HG02852 (cell line): ENCODE measurements at regions not wholly inside any gene's neighbourhood (a gene's known extent, or its start where the extent isn't known, plus 50 kb on each side); places are given as distances from the start of the nearest gene placed in this dataset.

Experiments
- ATAC-seq: cut with Tn5 transposase; IDR thresholded peaks from one replicate; pipeline ENCODE4 v1.9.1; 2021; ENCODE audit warnings: mild to moderate bottlenecking, moderate library complexity; ENCODE audit not compliant: unreplicated experiment

- ATAC-seq: no peak
These were observed 328.9 kb downstream of the NUF2 start for GRCh38 chr1:163650624-163651023.

GRCh38 chr1:163652441-163652840 is 330.7 kb downstream of the NUF2 start:
- no peak for ATAC-seq

DNA sequence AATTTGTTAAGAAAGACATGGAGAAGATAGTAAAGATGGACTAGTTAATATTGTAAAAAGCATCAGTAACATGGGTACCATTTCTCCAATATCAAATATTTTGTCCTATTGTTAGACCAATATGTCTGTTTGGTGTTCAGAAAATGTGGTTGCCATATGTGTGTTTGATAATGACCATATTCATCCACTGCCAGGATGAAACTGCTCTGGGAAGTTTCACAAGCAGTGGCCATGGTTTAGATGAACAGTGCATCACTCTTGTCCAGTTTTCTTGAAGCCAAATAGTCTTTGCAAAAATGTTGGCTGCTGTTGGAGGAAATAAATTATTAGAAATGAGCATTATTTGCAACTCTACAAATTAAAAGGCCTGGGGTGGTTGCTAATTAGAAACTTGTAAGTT is 333.8 kb downstream of the NUF2 start:
- ATAC-seq: no peak

- ATAC-seq: no peak
These were observed 334.5 kb downstream of the NUF2 start for GRCh38 chr1:163656095-163656759.

DNA sequence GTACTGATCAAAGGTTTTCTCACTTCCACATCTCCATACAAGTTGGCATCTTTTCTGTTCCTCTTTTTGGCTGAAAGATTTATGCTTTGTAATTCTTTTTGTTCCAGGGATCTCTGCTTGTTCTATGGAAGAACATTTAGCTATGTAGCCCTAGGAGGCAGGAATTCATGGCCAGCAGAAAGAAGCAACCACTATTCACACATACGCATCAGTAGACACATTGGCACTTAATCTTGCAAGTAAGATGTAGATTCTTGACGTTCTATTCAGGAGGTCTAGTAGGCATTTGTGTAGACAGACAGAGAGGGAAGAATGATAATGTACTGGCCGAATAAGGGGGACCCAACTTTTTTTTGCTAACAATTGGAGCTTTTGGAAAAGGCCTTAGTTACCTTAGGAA is 336.0 kb downstream of the NUF2 start:
- ATAC-seq: no peak

- ATAC-seq: no peak
These were observed 339.6 kb downstream of the NUF2 start for GRCh38 chr1:163661391-163661790.

GRCh38 chr1:163664671-163665335 is 343.0 kb downstream of the NUF2 start:
- ATAC-seq: no peak

DNA sequence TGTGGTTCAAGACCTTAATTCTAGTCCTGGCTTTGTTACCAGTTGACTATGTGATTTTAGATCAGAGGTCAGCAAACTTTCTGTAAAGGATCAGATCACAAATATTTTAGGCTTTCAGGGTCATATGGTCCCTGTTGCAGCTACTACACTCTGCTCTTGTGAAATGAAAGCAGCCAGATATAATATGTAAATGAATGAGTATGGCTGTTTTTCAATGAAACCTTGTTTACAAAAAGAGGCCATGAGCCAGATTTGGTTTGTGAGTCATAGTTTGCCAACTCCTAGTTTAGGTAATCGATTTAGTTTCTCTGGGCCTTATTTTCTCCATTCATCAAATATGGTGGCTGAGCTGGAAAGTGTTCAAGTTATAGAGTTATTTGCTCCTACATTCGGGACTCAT is 346.7 kb downstream of the NUF2 start:
- ATAC-seq: no peak

GRCh38 chr1:163670989-163671757 is 349.4 kb downstream of the NUF2 start:
- no peak for ATAC-seq

GRCh38 chr1:163672976-163673758 is 351.4 kb downstream of the NUF2 start:
- no peak for ATAC-seq

DNA sequence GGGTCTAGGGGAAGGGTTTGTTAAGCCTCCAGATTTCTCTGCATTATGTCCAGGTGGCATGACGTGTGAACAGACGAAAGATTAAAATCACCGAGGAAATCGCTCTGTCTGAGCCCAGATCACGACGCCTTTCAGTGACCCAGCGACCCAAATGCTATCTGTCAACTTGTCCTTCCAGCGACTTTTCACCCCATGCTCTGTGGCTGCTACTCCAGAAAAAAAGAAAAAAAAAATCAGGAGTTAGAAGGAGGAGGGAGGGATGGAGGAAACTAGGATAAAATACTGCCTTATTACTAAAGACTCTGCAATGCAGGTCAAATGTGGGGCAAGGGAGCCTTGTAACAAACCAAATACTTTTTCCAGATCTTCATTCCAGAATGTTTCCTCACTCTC is 352.0 kb downstream of the NUF2 start:
- no peak for ATAC-seq

GRCh38 chr1:163674236-163674635 is 352.5 kb downstream of the NUF2 start:
- no peak for ATAC-seq

DNA sequence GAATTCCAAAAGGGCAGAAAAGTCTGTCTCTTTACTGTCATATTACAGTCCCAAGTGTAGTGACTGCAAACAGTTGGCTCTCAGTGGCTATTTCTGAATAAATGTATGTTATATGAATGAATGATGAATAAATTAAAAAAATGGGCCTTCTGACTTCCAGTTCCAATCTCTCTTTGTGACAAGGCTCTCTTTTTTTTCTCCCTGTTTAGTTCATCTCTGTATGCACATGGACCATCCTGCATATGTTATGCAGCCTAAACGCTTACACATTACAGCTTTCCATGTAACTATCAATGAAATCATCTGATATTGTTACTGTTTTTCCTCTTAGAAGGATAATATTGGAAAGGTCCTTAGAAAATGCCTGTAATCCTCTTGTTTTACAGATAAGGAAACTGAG is 363.0 kb downstream of the NUF2 start:
- ATAC-seq: no peak

DNA sequence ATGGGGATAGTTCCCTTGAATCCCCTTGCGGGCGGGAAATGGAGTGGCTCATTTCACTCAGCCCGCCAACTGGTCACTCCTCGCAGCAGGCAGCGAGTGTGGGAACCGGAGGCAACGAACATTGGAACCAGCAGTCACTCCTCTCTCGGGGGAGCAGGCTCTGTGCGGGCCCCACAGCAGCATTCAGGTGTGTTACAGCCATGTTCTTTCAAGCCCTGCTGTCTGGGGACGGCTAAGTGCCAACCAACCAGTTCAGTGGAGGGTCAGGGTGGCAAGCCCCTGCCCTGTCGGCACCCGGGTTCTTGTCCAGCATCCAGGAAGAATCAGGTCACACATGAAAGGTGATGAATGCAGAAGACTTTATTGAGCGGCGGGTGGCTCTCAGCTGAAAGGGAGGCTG is 370.5 kb downstream of the NUF2 start:
- no peak for ATAC-seq

DNA sequence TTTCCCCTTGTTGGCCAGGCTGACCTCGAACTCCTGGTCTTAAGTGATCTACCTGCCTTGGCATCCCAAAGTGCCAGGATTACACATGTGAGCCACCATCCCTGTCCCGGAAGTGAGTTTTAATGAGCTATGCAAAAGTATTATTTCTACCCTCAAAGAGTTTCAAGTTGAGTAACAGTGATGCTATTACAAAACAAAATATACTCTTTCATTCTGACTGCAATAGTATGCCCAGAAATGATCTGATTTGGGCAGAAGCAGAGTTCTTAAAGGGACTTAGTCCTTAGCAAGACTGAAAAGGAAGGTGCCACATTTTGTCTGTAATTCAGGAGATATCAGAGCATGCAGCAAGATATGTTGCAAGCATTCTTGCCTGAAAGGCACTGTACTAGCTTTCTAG is 375.4 kb downstream of the NUF2 start:
- ATAC-seq: peak; percentile 77

- no peak for ATAC-seq
These were observed 380.1 kb downstream of the NUF2 start for GRCh38 chr1:163701783-163702374.

DNA sequence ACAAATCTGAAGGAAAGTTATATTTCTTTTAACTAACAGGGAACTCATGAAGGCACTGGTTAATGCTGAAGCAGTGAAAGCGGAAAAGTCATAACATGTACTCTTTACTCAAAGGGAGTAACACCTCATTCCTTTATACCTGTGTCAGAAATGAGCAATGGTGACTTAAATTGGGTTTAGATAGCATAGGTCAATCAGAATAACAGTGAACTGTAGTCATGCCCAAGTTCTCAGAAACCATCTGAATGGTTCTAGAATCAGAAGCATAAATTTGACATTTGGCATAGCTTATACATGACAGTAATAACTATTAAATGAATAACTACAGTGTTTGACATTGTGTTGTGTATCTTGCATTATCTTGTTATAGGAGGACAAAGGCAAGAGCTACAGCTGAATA is 382.0 kb downstream of the NUF2 start:
- no peak for ATAC-seq

DNA sequence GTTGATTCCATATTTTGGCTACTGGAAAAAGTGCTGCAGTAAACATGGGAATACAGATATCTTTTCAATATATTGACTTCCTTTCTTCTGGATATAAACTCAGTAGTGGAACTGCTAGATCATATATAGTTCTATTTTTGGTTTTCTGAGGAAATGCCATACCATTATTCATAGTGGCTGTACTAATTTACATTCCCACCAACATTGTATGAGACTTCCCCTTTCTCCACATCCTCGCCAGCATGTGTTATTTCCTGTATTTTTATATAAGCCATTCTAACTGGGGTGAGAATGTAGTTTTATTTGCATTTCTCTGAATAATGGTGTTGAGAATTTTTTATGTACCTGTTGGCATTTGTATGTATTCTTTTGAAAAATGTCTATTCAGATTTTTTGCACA is 385.2 kb downstream of the NUF2 start:
- ATAC-seq: no peak

DNA sequence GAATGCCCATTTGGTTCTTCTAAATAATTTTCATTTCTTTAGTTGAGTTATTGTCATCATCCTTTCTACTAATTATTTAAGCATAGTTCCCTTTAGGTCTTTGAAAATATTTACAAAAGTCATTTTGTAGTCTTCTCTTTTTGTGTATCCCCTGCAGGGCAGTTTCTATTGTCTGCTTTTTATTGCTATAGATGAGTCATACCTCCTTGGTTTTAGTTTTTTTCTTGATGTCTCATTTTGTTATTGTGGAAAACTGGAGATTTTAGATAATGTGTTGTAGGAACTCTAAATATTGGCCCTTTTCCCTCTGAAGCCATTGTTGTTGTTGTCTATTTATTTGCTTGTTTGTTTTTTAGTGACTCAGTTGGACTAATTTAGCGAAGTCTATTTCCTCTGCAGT is 387.9 kb downstream of the NUF2 start:
- ATAC-seq: no peak

DNA sequence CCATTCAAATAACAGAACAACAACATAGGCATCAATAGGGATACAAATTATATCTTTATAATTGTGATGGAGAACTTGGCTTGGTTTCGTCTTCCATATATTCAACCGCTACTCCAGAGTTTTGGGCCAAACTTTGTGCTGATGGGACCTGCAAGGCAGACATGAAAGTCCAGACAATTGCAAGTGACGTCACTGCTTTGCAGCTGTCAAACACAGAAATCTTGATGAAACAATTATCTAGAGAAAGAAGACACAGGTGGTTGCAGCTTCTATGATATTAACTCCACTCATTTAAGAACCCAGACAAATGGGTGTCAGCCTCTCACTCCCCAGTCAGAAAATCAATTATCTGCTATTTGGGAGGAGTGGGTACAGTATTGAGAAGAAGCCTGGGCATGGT is 390.6 kb downstream of the NUF2 start:
- ATAC-seq: no peak

DNA sequence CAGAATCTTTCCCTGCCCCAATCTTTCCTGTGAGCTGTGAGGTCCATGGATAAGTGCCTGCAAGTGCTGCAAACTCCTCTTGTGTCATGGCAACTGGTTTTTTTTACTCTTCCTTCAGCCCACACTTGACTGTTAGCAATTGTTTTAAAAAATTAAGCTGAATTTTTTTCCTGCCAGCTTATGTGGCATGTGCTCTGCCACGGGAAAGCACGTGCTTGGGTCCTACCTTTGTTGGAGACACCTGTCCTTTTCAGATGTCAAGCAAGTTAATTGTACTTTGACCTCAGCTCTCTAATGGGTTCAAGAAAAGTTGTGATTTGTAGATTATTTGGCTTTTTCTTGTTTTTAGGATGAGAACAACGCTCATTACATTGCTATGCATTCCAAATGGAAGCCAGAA is 398.5 kb downstream of the NUF2 start:
- no peak for ATAC-seq
